IMR-90 (cell line): ENCODE measurements at regions not wholly inside any gene's neighbourhood (a gene's known extent, or its start where the extent isn't known, plus 50 kb on each side); places are given as distances from the start of the nearest gene placed in this dataset.

Experiments used
- ATAC-seq: fragments of 200-7000 bp; cut with Tn5 transposase; 2 replicates; pipeline ENCODE4 v1.9.1; 2020; ENCODE audit warnings: low read depth, mild to moderate bottlenecking, moderate library complexity
- BruUV-seq: library from RNA; stranded (reverse); fragments of 400-500 nt; replicated peaks from 2 replicates; lab custom pipeline; 2021; lab: Mats Ljungman, UMichigan
- CTCF ChIA-PET: fragments of 300-600 bp; formaldehyde crosslinking; extraction: SDS; loops from one replicate; lab custom pipeline; 2021; ENCODE audit warnings: antibody characterized with exemption; lab: Yijun Ruan, JAX
- POLR2A ChIA-PET: fragments of 300-600 bp; sonication (Branson Sonifier 250); formaldehyde crosslinking; loops from one replicate; lab custom pipeline; 2022; ENCODE audit warnings: antibody characterized with exemption; ENCODE audit not compliant: unreplicated experiment; lab: Charles Lee
- DNase-seq: peaks from one replicate; pipeline ENCODE4 v3.0.0; 2013
- H2AFZ ChIP-seq: replicated peaks from 2 replicates; pipeline ENCODE3; 2013; ENCODE audit warnings: low read length, mild to moderate bottlenecking; ENCODE audit not compliant: poor library complexity
- H2AK5ac ChIP-seq: 2 replicates; pipeline ENCODE4 v1.6.1; 2013; ENCODE audit warnings: low read depth, low read length, inconsistent platforms
- H2AK9ac ChIP-seq: replicated peaks from 2 replicates; pipeline ENCODE3; 2013; ENCODE audit warnings: mild to moderate bottlenecking, low read depth, low read length, moderate library complexity; ENCODE audit not compliant: poor library complexity
- H2BK120ac ChIP-seq: 2 replicates; pipeline ENCODE4 v1.6.1; 2013; ENCODE audit warnings: low read depth, low read length, inconsistent platforms
- H2BK15ac ChIP-seq: 3 replicates; pipeline ENCODE4 v1.6.1; 2013; ENCODE audit warnings: low read depth, low read length, inconsistent platforms
- H2BK20ac ChIP-seq: 2 replicates; pipeline ENCODE4 v1.6.1; 2013; ENCODE audit warnings: low read depth, mild to moderate bottlenecking, inconsistent platforms, low read length, moderate library complexity
- H2BK5ac ChIP-seq: 2 replicates; pipeline ENCODE4 v1.6.1; 2013; ENCODE audit warnings: mild to moderate bottlenecking, low read depth, low read length, inconsistent platforms; ENCODE audit not compliant: poor library complexity, severe bottlenecking
- H3K14ac ChIP-seq: replicated peaks from 2 replicates; pipeline ENCODE4 v1.6.1; 2013; ENCODE audit warnings: low read depth, low read length, inconsistent platforms
- H3K18ac ChIP-seq: 2 replicates; pipeline ENCODE4 v1.6.1; 2013; ENCODE audit warnings: low read depth, low read length, control low read depth
- H3K23ac ChIP-seq: 2 replicates; pipeline ENCODE4 v1.6.1; 2013; ENCODE audit warnings: low read depth, low read length, inconsistent platforms
- H3K27ac ChIP-seq: 2 replicates; pipeline ENCODE4 v1.5.1; 2013; ENCODE audit warnings: mild to moderate bottlenecking, control low read depth, low read length; ENCODE audit not compliant: insufficient read depth
- H3K27me3 ChIP-seq: 2 replicates; pipeline ENCODE4 v1.6.1; 2013; ENCODE audit warnings: low read length; ENCODE audit not compliant: control insufficient read depth, insufficient read depth
- H3K36me3 ChIP-seq: 2 replicates; pipeline ENCODE4 v1.6.1; 2013; ENCODE audit warnings: low read length, mixed read lengths; ENCODE audit not compliant: control insufficient read depth, insufficient read depth
- H3K4ac ChIP-seq: 2 replicates; pipeline ENCODE4 v1.6.1; 2013; ENCODE audit warnings: low read depth, low read length, inconsistent platforms
- H3K4me1 ChIP-seq: 2 replicates; pipeline ENCODE4 v1.6.1; 2013; ENCODE audit warnings: low read length, mixed read lengths; ENCODE audit not compliant: control insufficient read depth, insufficient read depth
- H3K4me2 ChIP-seq: 2 replicates; pipeline ENCODE4 v1.6.1; 2013; ENCODE audit warnings: low read depth, mild to moderate bottlenecking, control low read depth, low read length, moderate library complexity
- H3K4me3 ChIP-seq: 2 replicates; pipeline ENCODE4 v1.5.1; 2013; ENCODE audit warnings: low read depth, mild to moderate bottlenecking, control low read depth, low read length, moderate library complexity; ENCODE audit not compliant: insufficient read depth
- H3K56ac ChIP-seq: 2 replicates; pipeline ENCODE4 v1.6.1; 2013; ENCODE audit warnings: low read length, inconsistent platforms; ENCODE audit not compliant: insufficient read depth; ENCODE audit errors: extremely low read depth
- H3K79me1 ChIP-seq, 2 experiments: 2 replicates each; pipeline ENCODE4 v1.6.1; 2013; ENCODE audit warnings: low read length in 2 of 2, inconsistent platforms in 1 of 2, low read depth in 1 of 2
- H3K9ac ChIP-seq: 2 replicates; pipeline ENCODE4 v1.6.1; 2013; ENCODE audit warnings: low read depth, low read length, control low read depth
- H3K9me1 ChIP-seq: 2 replicates; pipeline ENCODE4 v1.6.1; 2013; ENCODE audit warnings: low read length, inconsistent platforms; ENCODE audit not compliant: insufficient read depth
- H3K9me3 ChIP-seq: 2 replicates; pipeline ENCODE4 v1.6.1; 2013; ENCODE audit warnings: low read length; ENCODE audit not compliant: control insufficient read depth, insufficient read depth
- H4K20me1 ChIP-seq: 2 replicates; pipeline ENCODE4 v1.6.1; 2013; ENCODE audit warnings: low read length, inconsistent platforms; ENCODE audit not compliant: insufficient read depth
- H4K5ac ChIP-seq: 2 replicates; pipeline ENCODE4 v1.6.1; 2013; ENCODE audit warnings: mild to moderate bottlenecking, low read depth, low read length, control low read depth
- H4K8ac ChIP-seq, 2 experiments: 2 replicates each; pipeline ENCODE4 v1.6.1; 2013; ENCODE audit warnings: low read depth in 2 of 2, low read length in 2 of 2, control low read depth in 1 of 2, inconsistent platforms in 1 of 2
- H4K91ac ChIP-seq: 2 replicates; pipeline ENCODE4 v1.6.1; 2013; ENCODE audit warnings: low read depth, low read length, inconsistent platforms; ENCODE audit not compliant: insufficient read depth
- CHD1 ChIP-seq: IDR thresholded peaks from 2 replicates; pipeline ENCODE4 v1.6.1; 2012; ENCODE audit warnings: low read depth, low read length, improper control_type of control experiment
- MAFK ChIP-seq: IDR thresholded peaks from 2 replicates; pipeline ENCODE4 v1.6.1; 2012; ENCODE audit warnings: low read depth, low read length, improper control_type of control experiment
- MXI1 ChIP-seq: IDR thresholded peaks from 2 replicates; pipeline ENCODE4 v1.6.1; 2012; ENCODE audit warnings: low read depth, mild to moderate bottlenecking, low read length, moderate library complexity, borderline replicate concordance
- NFE2L2 ChIP-seq: fragments of 150-350 bp; IDR thresholded peaks from 2 replicates; pipeline ENCODE4 v1.6.1; 2016; ENCODE audit warnings: low read depth, mild to moderate bottlenecking, low read length
- WGBS, 2 experiments: methylation state at CpG; one replicate each; pipeline versions ENCODE4 v1.1.5 to v1.1.7; 2013; ENCODE audit warnings: missing lambda C conversion rate in 2 of 2; ENCODE audit not compliant: insufficient read length in 1 of 2; ENCODE audit errors: extremely low coverage in 2 of 2; 5-methylcytosine and 5-hydroxymethylcytosine counted together
- dilution Hi-C: fragments of 300-500 bp; cut with HindIII; formaldehyde crosslinking; loops from one replicate; pipeline ENCODE4 v1.14.3; 2018; ENCODE audit warnings: low sequenced_read_pairs; ENCODE audit not compliant: unreplicated experiment
- in situ Hi-C: fragments of 300-500 bp; cut with MboI; formaldehyde crosslinking; loops from 3 replicates; pipeline ENCODE4 v1.14.3; 2019; ENCODE audit warnings: low sequenced_read_pairs, inconsistent platforms, mixed read lengths
- intact Hi-C: fragments of 100-400 bp; cut with micrococcal nuclease; formaldehyde crosslinking; loops from 2 replicates; pipeline ENCODE4 v1.10.0; 2022

- no TSS peak for BruUV-seq
- no peaks in the 10 kb centered on the region for H3K36me3 ChIP-seq
- H3K9me3 ChIP-seq, result peaks cover 2% of the 10 kb centered on the region
- H3K9ac ChIP-seq, result no peak overlapping the region
- no peak overlapping the region for H2BK120ac ChIP-seq
- no peak overlapping the region for H4K5ac ChIP-seq
- intact Hi-C loops (no loop called here), dilution Hi-C loops (no loop called here), in situ Hi-C loops (no loop called here)
- H3K14ac ChIP-seq, result no peak overlapping the region
- no peak overlapping the region for H4K8ac ChIP-seq
- POLR2A ChIA-PET, result no interaction called here
- H4K20me1 ChIP-seq, result no peaks in the 10 kb centered on the region
- H3K4me2 ChIP-seq, result no peak overlapping the region
- DNase-seq, result no peak
- no peak overlapping the region for H3K4me3 ChIP-seq
- no peaks in the 10 kb centered on the region for H3K27me3 ChIP-seq
- H3K4me1 ChIP-seq, result no peaks in the 10 kb centered on the region
- CTCF ChIA-PET, result no interaction called here
- H3K4ac ChIP-seq, result no peak overlapping the region
- H3K18ac ChIP-seq, result no peak overlapping the region
- H3K9me1 ChIP-seq, result no peaks in the 10 kb centered on the region
- no peak overlapping the region for H2AFZ ChIP-seq
- no peak overlapping the region for H3K23ac ChIP-seq
- H2BK15ac ChIP-seq, result no peak overlapping the region
- no peak overlapping the region for H3K27ac ChIP-seq
- TF ChIP-seq MAFK, result no peak
- TF ChIP-seq NFE2L2, result no peak
- no peak for TF ChIP-seq MXI1
- no peak for TF ChIP-seq CHD1
- no peak overlapping the region for H2BK5ac ChIP-seq
- H2BK20ac ChIP-seq, result no peak overlapping the region
- H3K56ac ChIP-seq, result no peak overlapping the region
- no peak overlapping the region for H2AK9ac ChIP-seq
- WGBS, 2 experiments, result no CpG with 5 or more reads among the region's 2 CpGs
- ATAC-seq, result no peak
- H2AK5ac ChIP-seq, result no peak overlapping the region
- H4K91ac ChIP-seq, result no peak overlapping the region
- no peaks in the 10 kb centered on the region for H3K79me1 ChIP-seq
Observed at GRCh38 chr10:55734112-55734511, 626.9 kb downstream of the ZWINT start.
